ENCODE measurements at regions not wholly inside any gene's neighbourhood (a gene's known extent, or its start where the extent isn't known, plus 50 kb on each side); places are given as distances from the start of the nearest gene placed in this dataset.
A peak's percentile ranks its signal among the peaks of the same experiment; 100 is the strongest.

GRCh38 chr18:55753643-55754263, 165.8 kb upstream of the TCF4 start:
- intact Hi-C loops (cut with micrococcal nuclease; ENCODE audit: unreplicated experiment): no loop called here
- H3K27ac Mint-ChIP-seq (ENCODE audit: unreplicated experiment): no peak overlapping the region
- H3K36me3 Mint-ChIP-seq (ENCODE audit: insufficient read depth, unreplicated experiment): peaks cover 5% of the 10 kb centered on the region
- no peak for TF ChIP-seq CTCF (IDR thresholded peaks at IDR 0.05; ENCODE audit: insufficient read depth in 1 of 2, low read depth in 1 of 2, low read length in 1 of 2, severe bottlenecking in 1 of 2, unreplicated experiment in 1 of 2)
- no peaks in the 10 kb centered on the region; the same call in 1 of the 2 replicates for H3K36me3 ChIP-seq (ENCODE audit: control insufficient read depth, insufficient read depth, low read length)
- H3K4me1 Mint-ChIP-seq (ENCODE audit: low read depth, unreplicated experiment): peaks cover 9% of the 10 kb centered on the region
- H3K4me3 ChIP-seq (ENCODE audit: low read depth, low read length): no peak overlapping the region
- POLR2A ChIA-PET: no interaction called here
- H3K27me3 Mint-ChIP-seq (ENCODE audit: insufficient read depth, unreplicated experiment): no peaks in the 10 kb centered on the region
- H3K27me3 ChIP-seq (replicated peaks; ENCODE audit: control insufficient read depth, insufficient read depth, low read length): no peaks in the 10 kb centered on the region
- H3K4me3 Mint-ChIP-seq (ENCODE audit: unreplicated experiment): no peak overlapping the region
- no peaks in the 10 kb centered on the region for H3K9me3 Mint-ChIP-seq (ENCODE audit: unreplicated experiment)
- H3K9me3 ChIP-seq: no peaks in the 10 kb centered on the region
- peaks cover 16% of the 10 kb centered on the region for H3K4me1 ChIP-seq
- CTCF ChIA-PET: no interaction called here
- DNase-seq: no peak
- no TSS peak for BruUV-seq (replicated peaks)

GRCh38 chr18:55751476-55751875, 163.5 kb upstream of the TCF4 start:
- Histone ChIP-seq H3K27me3 (replicated peaks; ENCODE audit: control insufficient read depth, insufficient read depth, low read length) (no peaks in the 10 kb centered on the region), H3K36me3 (ENCODE audit: control insufficient read depth, insufficient read depth, low read length) (no peaks in the 10 kb centered on the region; the same call in 1 of the 2 replicates), H3K4me1 (peaks cover 30% of the 10 kb centered on the region), H3K9me3 (no peaks in the 10 kb centered on the region), H3K4me3 (ENCODE audit: low read depth, low read length) (no peak overlapping the region)
- DNase-seq: no peak
- ChIA-PET CTCF (no interaction called here), POLR2A (no interaction called here)
- Mint-ChIP-seq H3K9me3 (ENCODE audit: unreplicated experiment) (no peaks in the 10 kb centered on the region), H3K36me3 (ENCODE audit: insufficient read depth, unreplicated experiment) (peaks cover 7% of the 10 kb centered on the region), H3K27me3 (ENCODE audit: insufficient read depth, unreplicated experiment) (no peaks in the 10 kb centered on the region), H3K4me3 (ENCODE audit: unreplicated experiment) (no peak overlapping the region), H3K27ac (ENCODE audit: unreplicated experiment) (no peak overlapping the region), H3K4me1 (ENCODE audit: low read depth, unreplicated experiment) (peaks cover 15% of the 10 kb centered on the region)
- no peak for TF ChIP-seq CTCF (IDR thresholded peaks at IDR 0.05; ENCODE audit: insufficient read depth in 1 of 2, low read depth in 1 of 2, low read length in 1 of 2, severe bottlenecking in 1 of 2, unreplicated experiment in 1 of 2)
- no TSS peak for BruUV-seq (replicated peaks)
- intact Hi-C loops (cut with micrococcal nuclease; ENCODE audit: unreplicated experiment): no loop called here

- ChIA-PET CTCF (interaction anchor here (1.6 kb wide), 1 partner anchor 15 kb away, joined by 6 read pairs; no protein-coding TSS in a partner anchor), POLR2A (no interaction called here)
- H3K27ac Mint-ChIP-seq (ENCODE audit: unreplicated experiment): peak overlapping the region; percentile 88
- no peaks in the 10 kb centered on the region for H3K27me3 Mint-ChIP-seq (ENCODE audit: insufficient read depth, unreplicated experiment)
- H3K36me3 Mint-ChIP-seq (ENCODE audit: insufficient read depth, unreplicated experiment): peaks cover 7% of the 10 kb centered on the region
- no TSS peak for BruUV-seq (replicated peaks)
- no peaks in the 10 kb centered on the region for H3K9me3 Mint-ChIP-seq (ENCODE audit: unreplicated experiment)
- Histone ChIP-seq H3K9me3 (no peaks in the 10 kb centered on the region), H3K4me3 (ENCODE audit: low read depth, low read length) (no peak overlapping the region), H3K36me3 (ENCODE audit: control insufficient read depth, insufficient read depth, low read length) (no peaks in the 10 kb centered on the region), H3K27me3 (replicated peaks; ENCODE audit: control insufficient read depth, insufficient read depth, low read length) (no peaks in the 10 kb centered on the region), H3K4me1 (peaks cover 30% of the 10 kb centered on the region)
- no peak for TF ChIP-seq CTCF (IDR thresholded peaks at IDR 0.05; ENCODE audit: insufficient read depth in 1 of 2, low read depth in 1 of 2, low read length in 1 of 2, severe bottlenecking in 1 of 2, unreplicated experiment in 1 of 2)
- H3K4me1 Mint-ChIP-seq (ENCODE audit: low read depth, unreplicated experiment): peaks cover 15% of the 10 kb centered on the region
- peak; percentile 77 to 88 for DNase-seq
- H3K4me3 Mint-ChIP-seq (ENCODE audit: unreplicated experiment): peak overlapping the region; percentile 47
- intact Hi-C loops (cut with micrococcal nuclease; ENCODE audit: unreplicated experiment): loop anchor here (1.0 to 10.0 kb wide), 5 partner anchors 14 to 486 kb away; no protein-coding TSS in a partner anchor
Measured at GRCh38 chr18:55748227-55748738, 160.3 kb upstream of the TCF4 start.

Data from Caco-2 (cell line).